MM.1S (cell line): ENCODE measurements at regions not wholly inside any gene's neighbourhood (a gene's known extent, or its start where the extent isn't known, plus 50 kb on each side); places are given as distances from the start of the nearest gene placed in this dataset.

Experiments
- DNase-seq: peaks from one replicate; pipeline ENCODE4 v3.0.0-alpha.2; 2015
- H2AFZ ChIP-seq: fragments of 300-600 bp; sonication (generic); 2 replicates; pipeline ENCODE4 v1.6.0; 2016; ENCODE audit warnings: antibody characterized with exemption, low read length
- H3F3A ChIP-seq: fragments of 300-600 bp; sonication (generic); 2 replicates; pipeline ENCODE4 v1.6.1; 2016; ENCODE audit warnings: mild to moderate bottlenecking, antibody characterized with exemption, low read length, moderate library complexity, mixed read lengths; ENCODE audit not compliant: insufficient read depth
- H3K27ac ChIP-seq: fragments of 300-600 bp; sonication (generic); 2 replicates; pipeline ENCODE4 v1.5.1; 2016; ENCODE audit warnings: mild to moderate bottlenecking, low read length
- H3K27me3 ChIP-seq: fragments of 300-600 bp; sonication (generic); replicated peaks from 2 replicates; pipeline ENCODE4 v1.6.0; 2016; ENCODE audit warnings: low read length; ENCODE audit not compliant: insufficient read depth
- H3K36me3 ChIP-seq: fragments of 300-600 bp; sonication (generic); replicated peaks from 2 replicates; pipeline ENCODE4 v1.6.1; 2016; ENCODE audit warnings: mild to moderate bottlenecking, low read length, mixed read lengths; ENCODE audit not compliant: insufficient read depth
- H3K4me1 ChIP-seq: fragments of 300-600 bp; sonication (generic); 2 replicates; pipeline ENCODE4 v1.6.1; 2016; ENCODE audit warnings: low read length, mixed read lengths
- H3K4me2 ChIP-seq: fragments of 300-600 bp; sonication (generic); 2 replicates; pipeline ENCODE4 v1.6.0; 2016; ENCODE audit warnings: low read depth, low read length
- H3K4me3 ChIP-seq: fragments of 300-600 bp; sonication (generic); 2 replicates; pipeline ENCODE4 v1.5.1; 2016; ENCODE audit warnings: low read length, mixed read lengths
- H3K79me2 ChIP-seq: fragments of 300-600 bp; sonication (generic); 2 replicates; pipeline ENCODE4 v1.6.1; 2016; ENCODE audit warnings: mixed run types, low read length, mixed read lengths
- H3K9ac ChIP-seq: fragments of 300-600 bp; sonication (generic); 2 replicates; pipeline ENCODE4 v1.6.1; 2016; ENCODE audit warnings: low read length, mixed read lengths
- H3K9me2 ChIP-seq: fragments of 300-600 bp; sonication (generic); replicated peaks from 2 replicates; pipeline ENCODE4 v1.6.1; 2016; ENCODE audit warnings: mild to moderate bottlenecking, low read length, mixed read lengths; ENCODE audit not compliant: insufficient read depth
- H3K9me3 ChIP-seq: fragments of 300-600 bp; sonication (generic); replicated peaks from 2 replicates; pipeline ENCODE4 v1.6.1; 2016; ENCODE audit warnings: mild to moderate bottlenecking, low read length, mixed read lengths; ENCODE audit not compliant: insufficient read depth
- H4K20me1 ChIP-seq: fragments of 300-600 bp; sonication (generic); 2 replicates; pipeline ENCODE4 v1.6.1; 2016; ENCODE audit warnings: mild to moderate bottlenecking, low read length, moderate library complexity, mixed read lengths; ENCODE audit not compliant: insufficient read depth
- EZH2 ChIP-seq: fragments of 300-600 bp; sonication (generic); optimal IDR thresholded peaks from 2 replicates; pipeline ENCODE3; 2017; ENCODE audit warnings: low read depth, mild to moderate bottlenecking, antibody characterized with exemption, low read length, mixed read lengths
- EZH2phosphoT487 ChIP-seq: fragments of 300-600 bp; sonication (generic); IDR thresholded peaks from 2 replicates; pipeline ENCODE4 v1.6.1; 2018; ENCODE audit warnings: antibody characterized with exemption, low read length
- TF ChIP-seq, protein P1 (sequence below): fragments of 300-600 bp; sonication (generic); IDR thresholded peaks from 2 replicates; pipeline ENCODE4 v1.5.1; 2016; ENCODE audit warnings: antibody characterized with exemption, low read length, mixed read lengths

DNA sequence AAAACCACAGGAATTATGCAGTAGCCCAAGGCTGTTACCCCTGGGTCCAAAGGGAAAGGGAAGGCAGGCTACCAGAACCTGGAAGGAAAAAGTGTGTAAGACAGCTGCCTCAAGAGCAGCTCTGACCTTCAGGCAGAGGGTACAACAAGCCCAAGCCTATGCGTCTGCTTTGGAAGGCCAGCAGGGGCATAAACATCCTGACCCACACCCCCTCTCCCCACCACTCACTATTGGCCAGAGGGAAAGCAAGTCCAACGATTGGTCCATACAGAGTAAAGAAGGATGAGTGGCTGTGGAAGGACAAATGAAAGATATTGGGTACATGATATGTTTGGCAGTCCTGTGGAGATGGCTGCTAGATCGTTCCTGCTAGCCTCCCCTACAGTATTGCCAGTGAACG lies 227.6 kb upstream of the HNRNPA3 start:
- TF ChIP-seq EZH2phosphoT487, result no peak
- TF ChIP-seq, protein P1, sequence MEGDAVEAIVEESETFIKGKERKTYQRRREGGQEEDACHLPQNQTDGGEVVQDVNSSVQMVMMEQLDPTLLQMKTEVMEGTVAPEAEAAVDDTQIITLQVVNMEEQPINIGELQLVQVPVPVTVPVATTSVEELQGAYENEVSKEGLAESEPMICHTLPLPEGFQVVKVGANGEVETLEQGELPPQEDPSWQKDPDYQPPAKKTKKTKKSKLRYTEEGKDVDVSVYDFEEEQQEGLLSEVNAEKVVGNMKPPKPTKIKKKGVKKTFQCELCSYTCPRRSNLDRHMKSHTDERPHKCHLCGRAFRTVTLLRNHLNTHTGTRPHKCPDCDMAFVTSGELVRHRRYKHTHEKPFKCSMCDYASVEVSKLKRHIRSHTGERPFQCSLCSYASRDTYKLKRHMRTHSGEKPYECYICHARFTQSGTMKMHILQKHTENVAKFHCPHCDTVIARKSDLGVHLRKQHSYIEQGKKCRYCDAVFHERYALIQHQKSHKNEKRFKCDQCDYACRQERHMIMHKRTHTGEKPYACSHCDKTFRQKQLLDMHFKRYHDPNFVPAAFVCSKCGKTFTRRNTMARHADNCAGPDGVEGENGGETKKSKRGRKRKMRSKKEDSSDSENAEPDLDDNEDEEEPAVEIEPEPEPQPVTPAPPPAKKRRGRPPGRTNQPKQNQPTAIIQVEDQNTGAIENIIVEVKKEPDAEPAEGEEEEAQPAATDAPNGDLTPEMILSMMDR, result no peak
- no peak for TF ChIP-seq EZH2
- no peaks in the 10 kb centered on the region for H3K4me1 ChIP-seq
- DNase-seq, result no peak
- H3K9me3 ChIP-seq, result no peaks in the 10 kb centered on the region
- no peaks in the 10 kb centered on the region for H3K36me3 ChIP-seq
- no peak overlapping the region for H2AFZ ChIP-seq
- no peaks in the 10 kb centered on the region for H3F3A ChIP-seq
- H3K27me3 ChIP-seq, result no peaks in the 10 kb centered on the region
- no peak overlapping the region for H3K4me3 ChIP-seq
- no peaks in the 10 kb centered on the region for H4K20me1 ChIP-seq
- no peak overlapping the region for H3K4me2 ChIP-seq
- H3K9me2 ChIP-seq, result no peaks in the 10 kb centered on the region
- H3K27ac ChIP-seq, result no peak overlapping the region
- H3K79me2 ChIP-seq, result no peaks in the 10 kb centered on the region
- H3K9ac ChIP-seq, result no peak overlapping the region

DNA sequence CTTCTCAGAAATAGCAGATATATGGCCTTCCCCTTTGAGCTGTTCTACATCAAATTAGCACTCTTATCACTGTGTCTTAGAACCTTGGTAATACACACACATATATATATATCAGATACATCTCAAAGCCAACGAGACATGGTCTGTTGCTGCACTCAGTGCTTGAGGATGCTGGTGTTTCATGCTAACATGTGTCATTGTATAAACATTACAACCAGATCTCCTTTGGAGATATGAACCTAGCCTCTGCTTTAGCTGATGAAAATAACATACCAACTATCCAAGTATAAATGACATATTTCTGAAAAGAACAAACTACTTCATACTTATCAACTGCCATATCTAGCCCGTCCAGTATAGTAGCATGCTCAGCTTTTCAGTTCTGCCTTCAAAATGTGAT lies 226.7 kb upstream of the HNRNPA3 start:
- Histone ChIP-seq H3K36me3 (no peaks in the 10 kb centered on the region), H3K9me2 (no peaks in the 10 kb centered on the region), H4K20me1 (no peaks in the 10 kb centered on the region), H3K79me2 (no peaks in the 10 kb centered on the region), H3K9ac (no peak overlapping the region), H2AFZ (no peak overlapping the region), H3K4me2 (no peak overlapping the region), H3K4me1 (no peaks in the 10 kb centered on the region), H3K27me3 (no peaks in the 10 kb centered on the region), H3F3A (no peaks in the 10 kb centered on the region), H3K9me3 (no peaks in the 10 kb centered on the region), H3K27ac (no peak overlapping the region), H3K4me3 (no peak overlapping the region)
- TF ChIP-seq, protein P1, result no peak
- no peak for TF ChIP-seq EZH2
- no peak for TF ChIP-seq EZH2phosphoT487
- DNase-seq, result no peak

DNA sequence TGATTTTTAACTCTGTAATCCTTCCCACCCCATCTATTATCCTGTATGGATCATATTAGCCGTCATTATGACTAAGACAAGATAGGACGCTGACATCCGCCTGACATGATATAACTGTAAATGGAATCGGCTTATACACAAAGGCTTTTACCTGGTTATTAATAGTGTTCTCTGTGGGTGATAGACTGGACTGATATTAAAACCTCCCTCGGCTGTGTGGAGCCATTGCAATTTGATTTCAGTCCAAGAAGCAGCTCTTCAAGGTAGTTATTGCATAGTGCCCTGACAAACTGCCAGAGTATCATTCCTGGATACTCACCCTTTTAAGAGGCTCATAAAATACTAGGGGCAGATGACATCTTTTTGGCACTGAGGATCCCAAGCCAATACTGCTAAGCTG lies 226.1 kb upstream of the HNRNPA3 start:
- TF ChIP-seq, protein P1, result no peak
- TF ChIP-seq EZH2 (no peak), EZH2phosphoT487 (no peak)
- H3K9me3 ChIP-seq, result no peaks in the 10 kb centered on the region
- no peak overlapping the region for H3K4me3 ChIP-seq
- no peaks in the 10 kb centered on the region for H3F3A ChIP-seq
- H3K36me3 ChIP-seq, result no peaks in the 10 kb centered on the region
- H3K27me3 ChIP-seq, result no peaks in the 10 kb centered on the region
- H2AFZ ChIP-seq, result no peak overlapping the region
- no peak overlapping the region for H3K27ac ChIP-seq
- H4K20me1 ChIP-seq, result no peaks in the 10 kb centered on the region
- H3K9ac ChIP-seq, result no peak overlapping the region
- no peak for DNase-seq
- no peaks in the 10 kb centered on the region for H3K4me1 ChIP-seq
- H3K4me2 ChIP-seq, result no peak overlapping the region
- no peaks in the 10 kb centered on the region for H3K9me2 ChIP-seq
- H3K79me2 ChIP-seq, result no peaks in the 10 kb centered on the region
